ENCODE measurements at regions not wholly inside any gene's neighbourhood (a gene's known extent, or its start where the extent isn't known, plus 50 kb on each side); places are given as distances from the start of the nearest gene placed in this dataset.

- DNase-seq (ENCODE audit: low spot score), result no peak
Observed at GRCh38 chr4:173852775-173853174, 322.7 kb upstream of the HAND2 start.

DNA sequence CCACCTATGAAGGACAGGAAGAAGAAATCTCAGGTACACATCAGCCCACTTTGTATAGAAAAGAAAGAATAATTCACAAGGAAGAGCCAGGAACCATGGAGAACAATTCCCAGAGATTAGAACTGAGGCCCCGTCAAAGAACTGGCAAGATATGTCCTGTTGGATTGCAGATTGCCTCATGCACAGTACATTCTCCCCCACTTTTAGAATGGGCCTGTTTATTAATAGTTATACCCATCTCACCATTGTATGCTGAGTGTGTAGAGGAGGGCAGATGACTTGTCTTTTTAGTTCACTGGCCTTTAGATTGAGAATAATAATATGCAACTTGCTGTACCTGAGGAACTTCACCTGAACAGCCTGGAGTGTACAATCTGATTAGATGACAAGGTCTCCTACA lies 315.6 kb upstream of the HAND2 start:
- no peak for DNase-seq (ENCODE audit: low spot score)

GRCh38 chr4:173839865-173840264 lies 309.8 kb upstream of the HAND2 start:
- DNase-seq (ENCODE audit: low spot score), result no peak

DNA sequence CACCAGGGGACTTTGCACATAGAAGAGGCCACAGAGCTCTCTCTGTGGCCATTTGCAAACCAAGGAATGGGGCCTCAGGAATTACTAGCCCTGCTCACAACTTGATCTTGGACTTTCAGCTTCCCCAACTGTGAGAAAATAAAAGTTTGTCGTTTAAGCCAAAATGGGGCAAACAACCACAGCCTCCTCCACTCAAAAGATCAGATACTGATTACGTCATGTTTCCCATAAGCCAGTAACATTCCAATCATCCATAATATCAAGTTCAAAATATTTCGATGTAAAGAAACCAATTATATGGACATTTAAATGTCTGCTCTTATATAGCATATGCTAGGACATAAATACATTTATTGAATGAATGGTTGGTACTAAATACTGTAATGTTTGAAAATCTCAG lies 307.5 kb upstream of the HAND2 start:
- DNase-seq (ENCODE audit: low spot score), result no peak

GRCh38 chr4:173835903-173836302 lies 305.9 kb upstream of the HAND2 start:
- no peak for DNase-seq (ENCODE audit: low spot score)

- no peak for DNase-seq (ENCODE audit: low spot score)
Observed at GRCh38 chr4:173834151-173834550, 304.1 kb upstream of the HAND2 start.

GRCh38 chr4:173829565-173829964 lies 299.5 kb upstream of the HAND2 start:
- DNase-seq (ENCODE audit: low spot score), result no peak

DNA sequence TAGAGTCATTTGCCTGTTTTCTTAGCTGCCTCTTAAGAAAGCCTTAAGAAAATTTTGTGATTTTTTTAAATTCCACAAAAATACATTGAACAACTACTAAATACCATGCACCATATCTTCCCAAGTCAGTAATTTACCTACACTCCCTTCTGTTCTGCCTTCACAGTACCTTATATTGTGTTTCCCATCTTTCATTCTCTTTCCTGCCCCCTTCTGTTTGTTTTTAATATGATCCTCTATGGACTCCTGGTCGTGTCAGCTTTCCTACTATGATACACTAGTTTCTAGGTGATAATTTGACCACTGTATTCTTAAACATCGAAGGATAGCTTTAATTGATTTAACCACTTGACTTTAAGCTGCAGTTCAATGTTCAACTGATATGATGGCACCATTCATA lies 297.7 kb upstream of the HAND2 start:
- no peak for DNase-seq (ENCODE audit: low spot score)

DNA sequence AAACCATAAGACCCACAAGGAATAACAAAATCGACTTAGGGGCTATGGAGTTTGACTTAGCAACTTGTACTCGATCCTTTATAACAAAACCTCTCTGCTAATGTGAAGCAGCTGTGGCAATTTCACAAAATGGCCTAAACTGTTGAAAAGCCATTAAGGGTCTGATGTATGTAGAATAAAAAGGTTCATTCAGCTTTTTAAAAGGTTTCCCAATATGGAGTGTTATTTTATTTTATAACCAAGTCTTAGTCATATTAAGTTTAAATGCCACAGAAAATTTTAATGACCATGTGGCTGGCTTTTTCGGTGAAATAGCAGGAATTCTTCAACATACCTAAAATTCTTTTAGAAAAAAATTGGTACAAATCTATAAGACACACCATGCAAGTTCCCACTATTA lies 291.8 kb upstream of the HAND2 start:
- no peak for DNase-seq (ENCODE audit: low spot score)

DNA sequence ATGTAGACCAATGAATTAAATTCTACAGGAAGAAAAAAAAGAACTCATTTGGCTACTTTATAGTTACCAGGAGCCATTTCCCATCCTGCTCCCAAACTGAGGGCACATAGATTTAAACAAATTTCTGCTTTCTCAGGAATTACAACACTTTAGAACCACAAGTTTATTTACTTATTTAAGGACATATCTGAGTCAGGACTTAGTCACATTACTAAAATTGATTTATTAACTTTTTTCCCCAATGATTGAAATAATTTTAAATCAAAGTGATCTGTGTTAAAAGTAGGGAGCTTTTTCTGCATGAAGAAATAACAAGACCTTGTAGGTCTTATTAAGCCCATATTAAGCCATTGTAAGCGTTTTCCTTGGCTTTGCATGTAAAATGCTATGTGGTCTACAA lies 291.0 kb upstream of the HAND2 start:
- no peak for DNase-seq (ENCODE audit: low spot score)

GRCh38 chr4:173807347-173807746 lies 277.3 kb upstream of the HAND2 start:
- no peak for DNase-seq (ENCODE audit: low spot score)

- DNase-seq (ENCODE audit: low spot score), result no peak
Observed at GRCh38 chr4:173805884-173806283, 275.9 kb upstream of the HAND2 start.

DNA sequence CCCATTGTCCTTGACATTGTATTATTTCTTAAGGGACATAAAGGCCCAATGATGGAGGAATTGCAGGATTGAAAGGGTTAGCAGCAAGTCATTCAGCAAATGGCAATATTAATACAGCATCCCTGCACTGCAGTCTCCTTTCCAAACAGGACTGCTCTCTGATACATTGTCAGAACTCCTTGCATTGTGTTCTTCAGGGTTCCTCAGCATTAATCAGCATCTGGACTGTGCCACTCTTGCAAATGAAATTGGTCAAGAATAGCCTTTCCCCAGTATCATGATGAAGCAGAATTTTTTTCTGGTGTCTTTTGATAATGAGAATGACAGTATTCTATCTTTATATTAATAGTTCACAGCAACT lies 272.6 kb upstream of the HAND2 start:
- no peak for DNase-seq (ENCODE audit: low spot score)

GRCh38 chr4:173801876-173802661 lies 272.0 kb upstream of the HAND2 start:
- DNase-seq (ENCODE audit: low spot score), result no peak

DNA sequence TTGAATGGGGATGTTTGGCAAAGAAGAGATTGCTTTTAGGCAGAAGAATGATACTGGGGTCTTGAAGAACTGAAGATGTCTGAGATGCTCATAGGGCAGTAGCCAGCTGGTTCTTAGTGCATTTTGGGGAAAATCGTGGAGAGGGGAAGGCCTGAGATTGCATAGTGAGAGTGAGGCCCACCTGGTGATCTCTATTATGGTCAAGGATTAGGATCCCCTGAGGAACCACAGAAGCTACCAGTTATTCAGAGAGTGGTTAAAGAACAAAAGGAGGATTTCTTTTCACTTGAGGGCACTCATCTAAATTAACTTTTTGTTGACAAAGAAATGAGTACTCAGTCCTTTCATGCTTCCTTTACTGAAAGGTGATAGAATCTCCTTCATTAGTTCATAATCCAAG lies 271.3 kb upstream of the HAND2 start:
- DNase-seq (ENCODE audit: low spot score), result no peak

- DNase-seq (ENCODE audit: low spot score), result no peak
Observed at GRCh38 chr4:173797296-173797695, 267.3 kb upstream of the HAND2 start.

DNA sequence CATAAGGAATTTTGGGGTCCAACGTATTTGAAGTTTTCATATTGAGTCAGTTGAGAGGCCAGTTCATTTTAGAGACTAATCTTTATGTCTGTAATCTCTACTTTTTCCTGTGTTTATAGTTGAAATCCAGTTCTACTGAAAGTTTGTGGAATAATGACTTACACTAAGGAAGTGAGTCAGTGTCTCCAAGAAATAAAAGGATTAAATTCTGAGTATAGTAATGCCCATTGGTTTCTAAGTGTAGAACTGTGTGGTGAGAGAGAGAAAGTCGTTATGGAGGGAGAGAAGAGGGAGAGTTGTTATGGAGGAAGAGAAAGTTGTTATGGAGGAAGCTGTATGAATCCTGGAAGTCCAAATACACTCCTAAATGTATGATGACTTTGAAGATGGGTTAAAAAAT lies 264.6 kb upstream of the HAND2 start:
- no peak for DNase-seq (ENCODE audit: low spot score)

- DNase-seq (ENCODE audit: low spot score), result no peak
Observed at GRCh38 chr4:173793937-173794510, 264.0 kb upstream of the HAND2 start.

DNA sequence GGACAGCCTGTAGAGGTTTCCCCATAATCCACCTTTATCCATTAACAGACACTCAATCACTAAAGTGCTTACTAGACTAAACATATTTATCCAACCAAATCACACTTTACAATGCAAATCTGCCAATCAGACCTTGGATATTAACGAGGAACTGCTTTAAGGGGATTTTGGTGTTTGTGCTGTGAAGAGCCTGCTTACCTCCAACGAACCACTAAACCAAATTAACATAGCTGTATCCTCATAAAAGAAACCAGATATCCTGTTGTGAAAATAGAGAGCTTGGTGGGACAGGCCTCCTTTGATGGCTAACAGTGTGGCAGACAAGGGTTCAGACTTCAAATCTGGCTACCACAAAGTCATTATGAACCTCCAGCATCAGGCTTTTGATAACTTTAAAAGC lies 252.6 kb upstream of the HAND2 start:
- DNase-seq (ENCODE audit: low spot score), result no peak

- no peak for DNase-seq (ENCODE audit: low spot score)
Observed at GRCh38 chr4:173777921-173778320, 247.9 kb upstream of the HAND2 start.

DNA sequence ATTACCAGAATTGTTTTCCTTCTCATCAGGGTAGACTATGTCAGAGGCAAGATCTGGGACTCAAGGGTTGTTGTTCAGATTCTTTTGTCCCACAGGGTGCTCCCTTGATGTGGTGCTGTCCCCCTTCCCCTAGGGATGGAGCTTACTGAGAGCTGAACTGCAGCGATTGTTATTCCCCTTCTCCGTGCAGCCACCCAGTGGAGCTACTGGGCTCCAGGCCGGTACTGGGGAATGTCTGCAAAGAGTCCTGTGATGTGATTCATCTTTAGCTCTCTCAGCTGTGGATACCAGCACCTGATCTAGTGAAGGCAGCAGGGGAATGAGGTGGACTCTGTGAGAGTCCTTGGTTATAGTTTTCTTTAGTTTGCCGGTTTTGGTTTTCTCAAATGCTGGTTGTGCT lies 247.4 kb upstream of the HAND2 start:
- DNase-seq (ENCODE audit: low spot score), result no peak

GRCh38 chr4:173769568-173769967 lies 239.5 kb upstream of the HAND2 start:
- no peak for DNase-seq (ENCODE audit: low spot score)

- no peak for DNase-seq (ENCODE audit: low spot score)
Observed at GRCh38 chr4:173767650-173768049, 237.6 kb upstream of the HAND2 start.

DNA sequence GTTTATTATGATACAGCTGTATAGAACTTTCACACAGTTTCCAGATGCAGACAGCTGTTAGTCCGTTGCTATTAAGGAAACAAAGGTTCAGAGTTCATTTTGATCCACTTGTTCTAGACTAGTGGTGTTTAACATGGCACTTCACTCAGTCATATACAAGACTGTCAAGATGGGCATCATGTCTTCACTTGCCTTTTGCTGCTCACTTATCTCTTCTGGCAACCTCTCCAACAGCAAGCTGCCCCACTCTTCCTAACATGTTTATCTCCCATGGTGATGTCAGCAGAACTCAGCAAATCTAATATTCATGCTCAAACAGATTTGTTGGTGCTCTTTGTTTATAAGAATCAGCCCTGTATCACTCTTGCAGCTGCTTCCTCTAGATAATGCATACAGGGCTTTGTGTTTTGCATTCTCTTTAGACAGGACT lies 236.2 kb upstream of the HAND2 start:
- no peak for DNase-seq (ENCODE audit: low spot score)
